ENCODE measurements at regions not wholly inside any gene's neighbourhood (a gene's known extent, or its start where the extent isn't known, plus 50 kb on each side); places are given as distances from the start of the nearest gene placed in this dataset.

DNA sequence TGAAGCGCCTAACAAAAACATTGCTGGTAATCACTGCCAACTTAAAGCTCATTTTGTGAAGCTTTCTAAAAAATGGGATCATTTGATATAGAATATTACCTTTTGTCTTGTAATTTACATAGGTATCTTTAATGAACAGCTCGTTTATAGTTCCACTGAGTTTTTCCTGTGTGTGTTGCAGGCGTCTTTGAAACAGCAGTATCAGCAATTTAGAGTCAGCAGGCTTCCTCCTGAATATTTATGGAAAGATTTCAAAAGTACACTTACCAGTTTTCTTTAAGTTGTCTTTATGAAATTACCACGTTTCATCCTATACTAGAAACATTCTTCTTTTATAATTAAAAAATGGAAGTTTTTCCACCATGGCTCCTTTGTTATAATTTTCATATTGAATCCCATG is 140.3 kb upstream of the GRIN3A start:
- TF ChIP-seq, protein P1, sequence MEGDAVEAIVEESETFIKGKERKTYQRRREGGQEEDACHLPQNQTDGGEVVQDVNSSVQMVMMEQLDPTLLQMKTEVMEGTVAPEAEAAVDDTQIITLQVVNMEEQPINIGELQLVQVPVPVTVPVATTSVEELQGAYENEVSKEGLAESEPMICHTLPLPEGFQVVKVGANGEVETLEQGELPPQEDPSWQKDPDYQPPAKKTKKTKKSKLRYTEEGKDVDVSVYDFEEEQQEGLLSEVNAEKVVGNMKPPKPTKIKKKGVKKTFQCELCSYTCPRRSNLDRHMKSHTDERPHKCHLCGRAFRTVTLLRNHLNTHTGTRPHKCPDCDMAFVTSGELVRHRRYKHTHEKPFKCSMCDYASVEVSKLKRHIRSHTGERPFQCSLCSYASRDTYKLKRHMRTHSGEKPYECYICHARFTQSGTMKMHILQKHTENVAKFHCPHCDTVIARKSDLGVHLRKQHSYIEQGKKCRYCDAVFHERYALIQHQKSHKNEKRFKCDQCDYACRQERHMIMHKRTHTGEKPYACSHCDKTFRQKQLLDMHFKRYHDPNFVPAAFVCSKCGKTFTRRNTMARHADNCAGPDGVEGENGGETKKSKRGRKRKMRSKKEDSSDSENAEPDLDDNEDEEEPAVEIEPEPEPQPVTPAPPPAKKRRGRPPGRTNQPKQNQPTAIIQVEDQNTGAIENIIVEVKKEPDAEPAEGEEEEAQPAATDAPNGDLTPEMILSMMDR (conservative IDR thresholded peaks at IDR 0.05; ENCODE audit: low read length) = no peak
- no peak for TF ChIP-seq EZH2phosphoT487 (IDR thresholded peaks at IDR 0.05; ENCODE audit: borderline replicate concordance)
